Uterus (tissue), 2 donors: ENCODE measurements at regions not wholly inside any gene's neighbourhood (a gene's known extent, or its start where the extent isn't known, plus 50 kb on each side); places are given as distances from the start of the nearest gene placed in this dataset.

ENCODE experiments used
- POLR2A ChIP-seq, 2 donors: fragments of 450-650 bp; IDR thresholded peaks; one replicate each; pipeline ENCODE4 v1.6.1; 2016; ENCODE audit warnings: antibody characterized with exemption in 2 of 2, mild to moderate bottlenecking in 1 of 2, moderate library complexity in 1 of 2
- TF ChIP-seq, protein P1 (sequence below), 4 experiments: fragments of 200-600 bp in 2 of 4; fragments of 450-650 bp in 2 of 4; sonication (generic) in 2 of 4; IDR thresholded peaks; one replicate each; pipeline ENCODE4 v1.5.1; 2016 to 2019; ENCODE audit warnings: antibody characterized with exemption in 4 of 4, mild to moderate bottlenecking in 2 of 4, moderate library complexity in 1 of 4

DNA sequence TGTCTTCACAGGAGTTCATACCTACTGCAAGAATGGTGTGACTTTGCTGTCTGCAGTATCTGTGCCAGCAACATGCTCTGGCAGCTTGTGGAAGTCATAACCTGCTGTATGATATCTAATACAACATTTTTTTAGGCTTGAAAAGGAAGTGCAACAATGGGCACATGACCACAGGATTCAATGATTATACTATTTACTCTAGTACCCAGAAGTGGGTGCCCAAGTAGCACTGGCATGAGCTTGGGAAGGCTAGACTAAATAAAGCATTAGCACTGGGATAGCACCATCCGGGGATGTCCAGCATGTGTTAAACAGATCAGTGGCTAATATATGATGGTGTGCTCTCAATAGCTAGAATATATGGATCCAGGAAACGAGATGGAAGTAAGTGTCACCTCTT lies 98.6 kb upstream of the PDE4B start:
- TF ChIP-seq, protein P1, sequence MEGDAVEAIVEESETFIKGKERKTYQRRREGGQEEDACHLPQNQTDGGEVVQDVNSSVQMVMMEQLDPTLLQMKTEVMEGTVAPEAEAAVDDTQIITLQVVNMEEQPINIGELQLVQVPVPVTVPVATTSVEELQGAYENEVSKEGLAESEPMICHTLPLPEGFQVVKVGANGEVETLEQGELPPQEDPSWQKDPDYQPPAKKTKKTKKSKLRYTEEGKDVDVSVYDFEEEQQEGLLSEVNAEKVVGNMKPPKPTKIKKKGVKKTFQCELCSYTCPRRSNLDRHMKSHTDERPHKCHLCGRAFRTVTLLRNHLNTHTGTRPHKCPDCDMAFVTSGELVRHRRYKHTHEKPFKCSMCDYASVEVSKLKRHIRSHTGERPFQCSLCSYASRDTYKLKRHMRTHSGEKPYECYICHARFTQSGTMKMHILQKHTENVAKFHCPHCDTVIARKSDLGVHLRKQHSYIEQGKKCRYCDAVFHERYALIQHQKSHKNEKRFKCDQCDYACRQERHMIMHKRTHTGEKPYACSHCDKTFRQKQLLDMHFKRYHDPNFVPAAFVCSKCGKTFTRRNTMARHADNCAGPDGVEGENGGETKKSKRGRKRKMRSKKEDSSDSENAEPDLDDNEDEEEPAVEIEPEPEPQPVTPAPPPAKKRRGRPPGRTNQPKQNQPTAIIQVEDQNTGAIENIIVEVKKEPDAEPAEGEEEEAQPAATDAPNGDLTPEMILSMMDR (IDR thresholded peaks at IDR 0.05), result no peak
- no peak for TF ChIP-seq POLR2A (IDR thresholded peaks at IDR 0.05)
